ENCODE measurements at regions not wholly inside any gene's neighbourhood (a gene's known extent, or its start where the extent isn't known, plus 50 kb on each side); places are given as distances from the start of the nearest gene placed in this dataset.
"Not testable (repeated sequence)": the region's sequence is repeated elsewhere in the genome, so short reads cannot be mapped to it uniquely, and the experiment has no call there.

DNA sequence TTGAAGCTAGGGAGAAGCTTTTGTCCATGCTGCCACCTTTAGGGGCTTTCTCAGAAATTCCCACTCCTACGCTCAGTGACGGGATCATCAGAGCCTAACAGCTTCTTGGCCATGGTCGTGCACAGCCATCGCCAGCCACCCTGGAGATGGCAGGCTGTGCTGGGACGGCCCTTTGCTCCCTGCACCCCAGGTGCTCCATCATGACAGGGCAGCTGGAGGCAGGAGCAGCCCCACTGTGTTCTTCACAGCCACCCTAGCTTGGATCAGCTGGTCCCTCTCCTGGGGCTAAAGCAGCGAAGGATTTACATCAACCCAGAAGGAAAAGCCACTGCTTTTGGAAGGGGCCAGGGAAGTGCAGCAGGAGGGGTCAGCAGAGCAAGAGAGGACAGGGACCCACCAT is 235.9 kb downstream of the LY86 start:
- peaks cover 24% of the 10 kb centered on the region for H3K9me3 Mint-ChIP-seq
- H3K27me3 Mint-ChIP-seq (ENCODE audit: insufficient read depth), result peaks cover 3% of the 10 kb centered on the region
- no peaks in the 10 kb centered on the region for H3K36me3 Mint-ChIP-seq (ENCODE audit: low read depth)
- DNase-seq, result no peak
- no peak overlapping the region for H3K4me3 Mint-ChIP-seq
- TF ChIP-seq, protein P1, sequence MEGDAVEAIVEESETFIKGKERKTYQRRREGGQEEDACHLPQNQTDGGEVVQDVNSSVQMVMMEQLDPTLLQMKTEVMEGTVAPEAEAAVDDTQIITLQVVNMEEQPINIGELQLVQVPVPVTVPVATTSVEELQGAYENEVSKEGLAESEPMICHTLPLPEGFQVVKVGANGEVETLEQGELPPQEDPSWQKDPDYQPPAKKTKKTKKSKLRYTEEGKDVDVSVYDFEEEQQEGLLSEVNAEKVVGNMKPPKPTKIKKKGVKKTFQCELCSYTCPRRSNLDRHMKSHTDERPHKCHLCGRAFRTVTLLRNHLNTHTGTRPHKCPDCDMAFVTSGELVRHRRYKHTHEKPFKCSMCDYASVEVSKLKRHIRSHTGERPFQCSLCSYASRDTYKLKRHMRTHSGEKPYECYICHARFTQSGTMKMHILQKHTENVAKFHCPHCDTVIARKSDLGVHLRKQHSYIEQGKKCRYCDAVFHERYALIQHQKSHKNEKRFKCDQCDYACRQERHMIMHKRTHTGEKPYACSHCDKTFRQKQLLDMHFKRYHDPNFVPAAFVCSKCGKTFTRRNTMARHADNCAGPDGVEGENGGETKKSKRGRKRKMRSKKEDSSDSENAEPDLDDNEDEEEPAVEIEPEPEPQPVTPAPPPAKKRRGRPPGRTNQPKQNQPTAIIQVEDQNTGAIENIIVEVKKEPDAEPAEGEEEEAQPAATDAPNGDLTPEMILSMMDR (IDR thresholded peaks at IDR 0.05), result no peak
- no peaks in the 10 kb centered on the region for H3K4me1 Mint-ChIP-seq (ENCODE audit: low read depth)
- H3K27ac Mint-ChIP-seq, result no peak overlapping the region

DNA sequence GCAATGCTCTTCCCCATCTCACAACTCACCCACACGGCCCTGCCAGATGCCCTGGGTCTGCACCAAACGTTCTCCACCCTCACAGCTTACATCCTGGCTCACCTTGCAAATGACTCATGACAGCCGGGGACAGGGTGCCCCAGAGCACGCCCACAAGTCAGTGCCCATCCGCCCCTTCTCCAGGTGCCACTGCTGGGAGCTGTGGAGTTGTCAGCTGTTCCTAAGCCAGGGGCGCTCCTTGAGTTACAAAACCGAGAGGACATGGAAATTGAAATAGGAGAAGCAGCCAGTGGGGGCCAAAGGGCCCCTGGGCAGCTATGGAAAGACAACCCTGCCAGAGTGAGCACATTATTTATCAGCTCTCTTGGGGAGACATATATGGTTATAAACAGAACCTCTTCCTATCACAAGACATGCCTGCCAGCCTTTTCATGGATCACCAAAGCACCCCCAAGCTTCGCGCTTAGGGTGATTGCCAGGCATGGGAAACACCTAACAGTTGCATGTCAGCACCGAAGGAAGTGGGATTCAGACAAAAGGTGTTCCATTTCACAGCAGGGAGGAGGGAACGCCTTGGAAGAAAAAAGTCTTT is 236.8 kb downstream of the LY86 start:
- TF ChIP-seq, protein P1 (IDR thresholded peaks at IDR 0.05), result no peak
- Mint-ChIP-seq H3K4me3 (no peak overlapping the region), H3K4me1 (ENCODE audit: low read depth) (no peaks in the 10 kb centered on the region), H3K27ac (no peak overlapping the region), H3K27me3 (ENCODE audit: insufficient read depth) (peaks cover 3% of the 10 kb centered on the region), H3K36me3 (ENCODE audit: low read depth) (no peaks in the 10 kb centered on the region), H3K9me3 (peaks cover 21% of the 10 kb centered on the region)
- DNase-seq, result no peak

DNA sequence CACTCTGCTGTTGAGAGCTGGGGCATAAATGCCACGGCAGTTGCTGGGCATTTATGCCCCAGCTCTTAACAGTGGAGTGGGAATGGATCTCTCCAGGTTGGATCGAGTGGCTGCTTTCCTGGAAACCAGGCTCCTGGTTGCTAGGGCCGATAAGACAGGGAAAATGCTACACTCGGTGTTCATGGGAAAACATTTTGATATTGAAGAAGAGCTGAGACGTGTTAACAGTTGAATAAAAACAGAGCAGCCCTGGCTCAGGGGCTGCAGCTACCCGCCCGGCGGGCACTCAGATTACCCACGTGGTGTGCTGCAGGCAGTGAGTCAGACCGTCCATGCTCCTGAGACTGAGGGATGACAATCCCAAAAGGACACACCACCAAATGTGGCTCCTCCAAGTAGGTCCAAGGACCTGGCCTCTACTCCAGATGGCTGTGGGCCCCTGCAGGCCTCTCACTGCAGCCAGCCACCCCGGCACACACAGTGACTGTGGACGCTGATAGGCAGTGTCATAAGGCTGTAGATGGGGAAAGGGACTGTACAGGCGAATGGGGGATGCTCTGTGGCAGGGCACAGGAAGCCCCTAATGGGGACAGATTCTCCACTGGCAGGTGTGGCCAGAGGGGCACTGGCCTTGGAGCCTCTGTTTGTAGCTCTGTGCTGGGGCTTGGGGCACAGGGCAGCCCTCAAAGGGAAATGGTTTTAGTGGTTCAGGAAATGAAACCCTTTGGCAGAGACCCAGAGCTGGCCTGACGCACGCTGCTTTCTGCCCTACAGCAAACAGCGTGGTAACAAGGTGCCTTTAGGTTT is 237.8 kb downstream of the LY86 start:
- peaks cover 17% of the 10 kb centered on the region; the same call in 1 of the 2 replicates for H3K9me3 Mint-ChIP-seq
- no peak overlapping the region for H3K4me3 Mint-ChIP-seq
- TF ChIP-seq, protein P1 (IDR thresholded peaks at IDR 0.05), result no peak
- no peaks in the 10 kb centered on the region; the same call in none of the 2 replicates for H3K27me3 Mint-ChIP-seq (ENCODE audit: insufficient read depth)
- H3K36me3 Mint-ChIP-seq (ENCODE audit: low read depth), result no peaks in the 10 kb centered on the region
- H3K4me1 Mint-ChIP-seq (ENCODE audit: low read depth), result no peaks in the 10 kb centered on the region
- no peak overlapping the region for H3K27ac Mint-ChIP-seq
- DNase-seq, result no peak

DNA sequence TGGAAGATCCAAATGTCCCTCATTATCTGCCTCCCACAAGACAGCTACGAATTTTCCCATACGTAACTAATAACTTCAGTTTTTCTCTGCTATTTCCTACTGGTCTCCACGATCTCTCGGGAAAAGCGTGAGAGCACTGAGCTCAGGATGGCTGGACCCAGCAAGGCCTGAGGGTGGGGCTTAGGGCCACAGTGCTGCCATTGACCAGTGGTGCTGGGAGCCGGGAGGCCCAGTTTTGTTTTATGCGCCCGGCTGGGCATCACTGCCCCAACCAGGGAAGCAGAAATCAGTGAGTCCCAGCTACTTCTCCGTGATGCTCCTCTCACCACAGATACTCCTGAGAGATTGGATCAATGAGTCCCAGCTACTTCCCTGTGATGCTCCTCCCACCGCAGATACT is 238.4 kb downstream of the LY86 start:
- Mint-ChIP-seq H3K27ac (no peak overlapping the region), H3K9me3 (peaks cover 18% of the 10 kb centered on the region; the same call in 1 of the 2 replicates), H3K27me3 (ENCODE audit: insufficient read depth) (no peaks in the 10 kb centered on the region; the same call in none of the 2 replicates), H3K36me3 (ENCODE audit: low read depth) (no peaks in the 10 kb centered on the region), H3K4me3 (no peak overlapping the region), H3K4me1 (ENCODE audit: low read depth) (no peaks in the 10 kb centered on the region)
- no peak for DNase-seq
- TF ChIP-seq, protein P1 (IDR thresholded peaks at IDR 0.05), result no peak

DNA sequence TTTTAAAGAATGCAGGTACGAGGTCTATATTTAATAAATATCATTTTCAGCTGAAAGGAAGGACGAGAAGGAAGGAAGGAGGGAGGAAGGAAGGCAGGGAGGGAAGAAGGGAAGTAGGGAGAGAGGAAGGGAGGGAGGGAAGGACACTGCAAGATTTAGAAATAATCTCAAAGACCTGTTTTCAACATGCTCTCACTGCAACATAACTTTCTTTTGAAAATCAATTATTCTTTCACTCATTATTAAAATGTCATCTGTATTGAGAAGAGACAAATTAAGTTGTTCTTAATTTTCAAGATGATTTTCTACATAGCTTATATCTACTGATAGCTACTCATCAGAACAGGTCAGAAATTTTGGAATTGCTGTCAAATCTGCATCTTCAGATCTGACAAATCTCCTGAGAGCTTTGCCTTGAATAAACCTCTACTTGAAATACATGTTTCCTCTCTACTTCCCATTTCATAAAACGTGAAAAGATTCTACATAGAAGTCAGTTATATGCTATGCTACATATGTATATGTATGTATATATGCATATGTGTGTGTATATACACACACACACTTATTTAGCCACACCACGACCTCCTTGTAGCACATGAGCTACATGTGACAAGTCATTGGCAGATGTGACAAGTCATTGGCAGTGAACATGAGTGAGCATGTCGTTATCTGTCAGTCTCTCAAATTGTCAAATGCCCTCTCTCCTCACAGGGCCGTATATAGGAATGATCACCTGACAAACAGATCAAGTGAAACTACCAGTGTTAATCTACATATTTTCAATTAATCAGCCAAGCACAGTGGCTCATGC is 241.6 kb downstream of the LY86 start:
- Mint-ChIP-seq H3K4me3 (no peak overlapping the region), H3K36me3 (ENCODE audit: low read depth) (no peaks in the 10 kb centered on the region), H3K27me3 (ENCODE audit: insufficient read depth) (peaks cover 2% of the 10 kb centered on the region; the same call in 1 of the 2 replicates), H3K9me3 (peaks cover 14% of the 10 kb centered on the region; the same call in 1 of the 2 replicates), H3K4me1 (ENCODE audit: low read depth) (no peaks in the 10 kb centered on the region), H3K27ac (no peak overlapping the region)
- TF ChIP-seq, protein P1 (IDR thresholded peaks at IDR 0.05), result no peak
- no peak for DNase-seq

DNA sequence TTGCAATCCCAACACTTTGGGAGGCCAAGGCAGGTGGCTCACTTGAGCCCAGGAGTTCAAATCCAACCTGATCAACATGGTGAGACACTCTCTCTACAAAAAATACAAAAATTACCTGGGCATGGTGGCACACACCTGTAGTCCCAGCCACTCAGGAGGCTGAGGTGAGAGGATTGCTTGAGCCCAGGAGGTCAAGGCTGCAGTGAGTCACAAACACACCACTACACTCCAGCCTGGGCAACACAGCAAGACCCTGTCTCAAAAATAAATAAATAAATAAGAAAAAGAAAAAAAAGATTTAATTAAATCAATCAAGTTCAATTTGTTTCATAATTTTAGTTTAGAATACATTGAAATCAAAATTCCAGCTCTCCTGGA is 242.2 kb downstream of the LY86 start:
- not testable (repeated sequence) for H3K36me3 Mint-ChIP-seq (ENCODE audit: low read depth); DNase-seq; H3K27ac Mint-ChIP-seq; H3K4me3 Mint-ChIP-seq; H3K4me1 Mint-ChIP-seq (ENCODE audit: low read depth); H3K27me3 Mint-ChIP-seq (ENCODE audit: insufficient read depth); H3K9me3 Mint-ChIP-seq

All from HFFc6 (cell line).